ENCODE measurements at regions not wholly inside any gene's neighbourhood (a gene's known extent, or its start where the extent isn't known, plus 50 kb on each side); places are given as distances from the start of the nearest gene placed in this dataset.
A peak's percentile ranks its signal among the peaks of the same experiment; 100 is the strongest.

DNA sequence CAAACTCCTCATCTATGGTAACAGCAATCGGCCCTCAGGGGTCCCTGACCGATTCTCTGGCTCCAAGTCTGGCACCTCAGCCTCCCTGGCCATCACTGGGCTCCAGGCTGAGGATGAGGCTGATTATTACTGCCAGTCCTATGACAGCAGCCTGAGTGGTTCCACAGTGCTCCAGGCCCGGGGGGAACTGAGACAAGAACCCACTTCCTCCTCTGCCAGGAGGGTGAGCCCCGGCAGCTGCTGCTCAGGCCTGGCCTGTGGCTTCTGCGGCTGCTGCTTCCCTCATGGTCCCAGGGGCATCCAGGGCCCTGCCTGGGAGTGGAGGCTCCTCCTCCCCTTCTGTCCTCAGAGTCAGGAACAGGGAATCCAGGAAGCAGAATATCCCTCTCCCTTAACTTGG, 98.4 kb downstream of the ZNF280B start:
- Mint-ChIP-seq H3K27ac (peak overlapping the region; percentile 69), H3K4me1 (peaks cover 53% of the 10 kb centered on the region), H3K4me3 (peak overlapping the region; percentile 74), H3K27me3 (peaks cover 2% of the 10 kb centered on the region), H3K9me3 (ENCODE audit: insufficient read depth) (no peaks in the 10 kb centered on the region)
- peaks cover 0 to 6% (median 0%) of the 10 kb centered on the region in 3 donors for H3K9me3 ChIP-seq (ENCODE audit: control extremely low read depth in 1 of 3, control insufficient read depth in 2 of 3, insufficient read depth in 1 of 3, low read length in 2 of 3)
- no peak for TF ChIP-seq EZH2 (IDR thresholded peaks at IDR 0.05; ENCODE audit: borderline replicate concordance, insufficient read depth, low read depth, low read length, poor library complexity, severe bottlenecking)
- TF ChIP-seq, protein P1, sequence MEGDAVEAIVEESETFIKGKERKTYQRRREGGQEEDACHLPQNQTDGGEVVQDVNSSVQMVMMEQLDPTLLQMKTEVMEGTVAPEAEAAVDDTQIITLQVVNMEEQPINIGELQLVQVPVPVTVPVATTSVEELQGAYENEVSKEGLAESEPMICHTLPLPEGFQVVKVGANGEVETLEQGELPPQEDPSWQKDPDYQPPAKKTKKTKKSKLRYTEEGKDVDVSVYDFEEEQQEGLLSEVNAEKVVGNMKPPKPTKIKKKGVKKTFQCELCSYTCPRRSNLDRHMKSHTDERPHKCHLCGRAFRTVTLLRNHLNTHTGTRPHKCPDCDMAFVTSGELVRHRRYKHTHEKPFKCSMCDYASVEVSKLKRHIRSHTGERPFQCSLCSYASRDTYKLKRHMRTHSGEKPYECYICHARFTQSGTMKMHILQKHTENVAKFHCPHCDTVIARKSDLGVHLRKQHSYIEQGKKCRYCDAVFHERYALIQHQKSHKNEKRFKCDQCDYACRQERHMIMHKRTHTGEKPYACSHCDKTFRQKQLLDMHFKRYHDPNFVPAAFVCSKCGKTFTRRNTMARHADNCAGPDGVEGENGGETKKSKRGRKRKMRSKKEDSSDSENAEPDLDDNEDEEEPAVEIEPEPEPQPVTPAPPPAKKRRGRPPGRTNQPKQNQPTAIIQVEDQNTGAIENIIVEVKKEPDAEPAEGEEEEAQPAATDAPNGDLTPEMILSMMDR (IDR thresholded peaks at IDR 0.05) = no peak
- H4K20me1 ChIP-seq (ENCODE audit: control insufficient read depth, insufficient read depth, low read length, poor library complexity, severe bottlenecking) = no peaks in the 10 kb centered on the region
- intact Hi-C loops (cut with micrococcal nuclease) = loop anchor here (1.0 kb wide), 2 partner anchors 12 to 15 kb away; no protein-coding TSS in a partner anchor
- POLR2A ChIA-PET = interaction anchor here (1.5 kb wide), 1 partner anchor 12 kb away, joined by 3 read pairs; no protein-coding TSS in a partner anchor
- WGBS (ENCODE audit: insufficient coverage) = 1% methylated on average over 5 of the region's 5 CpGs
- H3K4me3 ChIP-seq (ENCODE audit: control extremely low read depth in 1 of 5, extremely low read depth in 1 of 5, insufficient read depth in 1 of 5, low read depth in 2 of 5, low read length in 4 of 5) = peak overlapping the region in 1 of 5 experiments; percentile 21
- CTCF ChIA-PET = interaction anchor here (0.7 to 4.5 kb wide), 12 partner anchors 11 to 546 kb away, joined by 3 to 50 read pairs (median 4); no protein-coding TSS in a partner anchor
- H2AFZ ChIP-seq (ENCODE audit: insufficient read depth, low read depth, low read length, poor library complexity, severe bottlenecking) = no peak overlapping the region
- H3K36me3 ChIP-seq (replicated peaks in 1 of 2; ENCODE audit: control extremely low read depth in 1 of 2, control insufficient read depth in 1 of 2, extremely low read depth in 1 of 2, insufficient read depth in 2 of 2, low read length in 1 of 2) = no peaks in the 10 kb centered on the region
- H3K4me1 ChIP-seq (ENCODE audit: control insufficient read depth in 2 of 2, insufficient read depth in 2 of 2, low read length in 2 of 2) = peaks cover 28 to 50% of the 10 kb centered on the region in 2 donors
- no peaks in the 10 kb centered on the region for H3K79me2 ChIP-seq (ENCODE audit: control insufficient read depth, insufficient read depth, low read length)
- peak overlapping the region in 1 of 2 donors; percentile 60 for H3K27ac ChIP-seq (ENCODE audit: low read length in 2 of 2)
- ATAC-seq (ENCODE audit: low read depth) (peak; percentile 84), DNase-seq (peak; percentile 86)
- H3K4me2 ChIP-seq (replicated peaks; ENCODE audit: low read depth, low read length, poor library complexity, severe bottlenecking) = peak overlapping the region; percentile 72
- no peaks in the 10 kb centered on the region for H3K27me3 ChIP-seq (replicated peaks in 1 of 4; ENCODE audit: control extremely low read depth in 1 of 4, control insufficient read depth in 3 of 4, insufficient read depth in 4 of 4, low read length in 3 of 4)
- no peak overlapping the region for H3K9ac ChIP-seq (ENCODE audit: low read length)

DNA sequence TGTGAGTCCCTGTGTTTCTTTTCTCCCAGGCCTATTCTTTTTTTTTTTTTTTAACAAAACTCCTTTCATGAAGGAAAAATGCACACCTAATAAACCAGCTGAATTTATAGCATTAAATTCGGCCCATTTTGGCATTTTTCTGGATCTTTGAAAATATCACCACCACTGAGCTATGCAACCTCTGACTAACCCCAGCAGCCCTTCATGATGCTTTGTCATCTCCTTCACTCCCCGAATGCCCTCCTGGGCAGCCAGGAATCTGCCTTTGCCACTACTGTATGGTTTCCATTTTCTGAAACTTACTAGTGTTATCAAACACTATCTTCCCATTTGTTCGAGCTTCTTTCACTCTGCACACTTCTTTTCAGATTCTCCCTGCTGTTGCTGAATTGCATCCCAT, 97.9 kb downstream of the ZNF280B start:
- Histone ChIP-seq H2AFZ (ENCODE audit: insufficient read depth, low read depth, low read length, poor library complexity, severe bottlenecking) (no peak overlapping the region), H3K36me3 (replicated peaks in 1 of 2; ENCODE audit: control extremely low read depth in 1 of 2, control insufficient read depth in 1 of 2, extremely low read depth in 1 of 2, insufficient read depth in 2 of 2, low read length in 1 of 2) (no peaks in the 10 kb centered on the region), H3K4me3 (ENCODE audit: control extremely low read depth in 1 of 5, extremely low read depth in 1 of 5, insufficient read depth in 1 of 5, low read depth in 2 of 5, low read length in 4 of 5) (no peak overlapping the region), H4K20me1 (ENCODE audit: control insufficient read depth, insufficient read depth, low read length, poor library complexity, severe bottlenecking) (no peaks in the 10 kb centered on the region), H3K4me2 (replicated peaks; ENCODE audit: low read depth, low read length, poor library complexity, severe bottlenecking) (peak overlapping the region; percentile 72), H3K79me2 (ENCODE audit: control insufficient read depth, insufficient read depth, low read length) (no peaks in the 10 kb centered on the region), H3K27me3 (replicated peaks in 1 of 4; ENCODE audit: control extremely low read depth in 1 of 4, control insufficient read depth in 3 of 4, insufficient read depth in 4 of 4, low read length in 3 of 4) (no peaks in the 10 kb centered on the region), H3K9ac (ENCODE audit: low read length) (no peak overlapping the region), H3K27ac (ENCODE audit: low read length in 2 of 2) (peak overlapping the region in 1 of 2 donors; percentile 34), H3K9me3 (ENCODE audit: control extremely low read depth in 1 of 3, control insufficient read depth in 2 of 3, insufficient read depth in 1 of 3, low read length in 2 of 3) (peaks cover 0 to 6% (median 0%) of the 10 kb centered on the region in 3 donors), H3K4me1 (ENCODE audit: control insufficient read depth in 2 of 2, insufficient read depth in 2 of 2, low read length in 2 of 2) (peaks cover 23 to 44% of the 10 kb centered on the region in 2 donors)
- DNase-seq (no peak), ATAC-seq (ENCODE audit: low read depth) (no peak)
- peaks cover 51% of the 10 kb centered on the region for H3K4me1 Mint-ChIP-seq
- WGBS (ENCODE audit: insufficient coverage) = 85% methylated on average over 2 of the region's 3 CpGs
- TF ChIP-seq, protein P1 (IDR thresholded peaks at IDR 0.05) = no peak
- TF ChIP-seq EZH2 (IDR thresholded peaks at IDR 0.05; ENCODE audit: borderline replicate concordance, insufficient read depth, low read depth, low read length, poor library complexity, severe bottlenecking) = no peak
- H3K4me3 Mint-ChIP-seq = peak overlapping the region; percentile 74
- intact Hi-C loops (cut with micrococcal nuclease) = loop anchor here (1.0 kb wide), 2 partner anchors 12 to 15 kb away; no protein-coding TSS in a partner anchor
- ChIA-PET CTCF (interaction anchor here (0.6 to 4.5 kb wide), 8 partner anchors 11 to 397 kb away, joined by 3 to 50 read pairs (median 6); no protein-coding TSS in a partner anchor), POLR2A (interaction anchor here (1.5 kb wide), 1 partner anchor 11 kb away, joined by 3 read pairs; no protein-coding TSS in a partner anchor)
- peak overlapping the region; percentile 69 for H3K27ac Mint-ChIP-seq
- peaks cover 4% of the 10 kb centered on the region for H3K27me3 Mint-ChIP-seq
- H3K9me3 Mint-ChIP-seq (ENCODE audit: insufficient read depth) = no peaks in the 10 kb centered on the region
